ENCODE measurements at regions not wholly inside any gene's neighbourhood (a gene's known extent, or its start where the extent isn't known, plus 50 kb on each side); places are given as distances from the start of the nearest gene placed in this dataset.

GRCh38 chr12:4178424-4179170 lies 95.0 kb upstream of the CCND2 start:
- TF ChIP-seq EZH2 (IDR thresholded peaks at IDR 0.05; ENCODE audit: borderline replicate concordance, insufficient read depth, low read depth, low read length, poor library complexity, severe bottlenecking) = no peak
- no peak for TF ChIP-seq CTCF (IDR thresholded peaks at IDR 0.05)
- no peak overlapping the region for H3K4me3 Mint-ChIP-seq
- ChIA-PET POLR2A (no interaction called here), CTCF (interaction anchor here (1.5 kb wide), 1 partner anchor 13 kb away, joined by 3 read pairs; no protein-coding TSS in a partner anchor)
- H3K36me3 ChIP-seq (replicated peaks in 1 of 2; ENCODE audit: control extremely low read depth in 1 of 2, control insufficient read depth in 1 of 2, extremely low read depth in 1 of 2, insufficient read depth in 2 of 2, low read length in 1 of 2) = no peaks in the 10 kb centered on the region
- H3K27ac ChIP-seq (ENCODE audit: low read length in 2 of 2) = no peak overlapping the region
- H3K9me3 ChIP-seq (ENCODE audit: control extremely low read depth in 1 of 3, control insufficient read depth in 2 of 3, insufficient read depth in 1 of 3, low read length in 2 of 3) = peaks cover 0 to 6% (median 0%) of the 10 kb centered on the region in 3 donors
- H2AFZ ChIP-seq (ENCODE audit: insufficient read depth, low read depth, low read length, poor library complexity, severe bottlenecking) = no peak overlapping the region
- H3K4me1 ChIP-seq (ENCODE audit: control insufficient read depth in 2 of 2, insufficient read depth in 2 of 2, low read length in 2 of 2) = no peaks in the 10 kb centered on the region
- H3K9ac ChIP-seq (ENCODE audit: low read length) = no peak overlapping the region
- H3K27ac Mint-ChIP-seq = no peak overlapping the region
- no peaks in the 10 kb centered on the region for H4K20me1 ChIP-seq (ENCODE audit: control insufficient read depth, insufficient read depth, low read length, poor library complexity, severe bottlenecking)
- intact Hi-C loops (cut with micrococcal nuclease) = no loop called here
- H3K4me3 ChIP-seq (ENCODE audit: control extremely low read depth in 1 of 5, extremely low read depth in 1 of 5, insufficient read depth in 1 of 5, low read depth in 2 of 5, low read length in 4 of 5) = no peak overlapping the region
- peaks cover 3% of the 10 kb centered on the region for H3K9me3 Mint-ChIP-seq (ENCODE audit: insufficient read depth)
- WGBS (ENCODE audit: insufficient coverage) = no CpG with 5 or more reads among the region's 4 CpGs
- H3K27me3 Mint-ChIP-seq = no peaks in the 10 kb centered on the region
- no peaks in the 10 kb centered on the region for H3K27me3 ChIP-seq (replicated peaks in 1 of 4; ENCODE audit: control extremely low read depth in 1 of 4, control insufficient read depth in 3 of 4, insufficient read depth in 4 of 4, low read length in 3 of 4)
- no peak for ATAC-seq (ENCODE audit: low read depth)
- H3K4me2 ChIP-seq (replicated peaks; ENCODE audit: low read depth, low read length, poor library complexity, severe bottlenecking) = no peak overlapping the region
- DNase-seq = no peak
- peaks cover 3% of the 10 kb centered on the region for H3K4me1 Mint-ChIP-seq
- H3K79me2 ChIP-seq (ENCODE audit: control insufficient read depth, insufficient read depth, low read length) = no peaks in the 10 kb centered on the region

GRCh38 chr12:4177262-4177661 lies 96.3 kb upstream of the CCND2 start:
- intact Hi-C loops (cut with micrococcal nuclease) = no loop called here
- H3K4me3 Mint-ChIP-seq = no peak overlapping the region
- DNase-seq = no peak
- Histone ChIP-seq H3K27me3 (replicated peaks in 1 of 4; ENCODE audit: control extremely low read depth in 1 of 4, control insufficient read depth in 3 of 4, insufficient read depth in 4 of 4, low read length in 3 of 4) (no peaks in the 10 kb centered on the region), H3K27ac (ENCODE audit: low read length in 2 of 2) (no peak overlapping the region), H2AFZ (ENCODE audit: insufficient read depth, low read depth, low read length, poor library complexity, severe bottlenecking) (no peak overlapping the region), H3K4me1 (ENCODE audit: control insufficient read depth in 2 of 2, insufficient read depth in 2 of 2, low read length in 2 of 2) (no peaks in the 10 kb centered on the region), H3K9me3 (ENCODE audit: control extremely low read depth in 1 of 3, control insufficient read depth in 2 of 3, insufficient read depth in 1 of 3, low read length in 2 of 3) (no peaks in the 10 kb centered on the region), H3K79me2 (ENCODE audit: control insufficient read depth, insufficient read depth, low read length) (no peaks in the 10 kb centered on the region), H3K9ac (ENCODE audit: low read length) (no peak overlapping the region), H4K20me1 (ENCODE audit: control insufficient read depth, insufficient read depth, low read length, poor library complexity, severe bottlenecking) (no peaks in the 10 kb centered on the region), H3K4me2 (replicated peaks; ENCODE audit: low read depth, low read length, poor library complexity, severe bottlenecking) (no peak overlapping the region), H3K36me3 (replicated peaks in 1 of 2; ENCODE audit: control extremely low read depth in 1 of 2, control insufficient read depth in 1 of 2, extremely low read depth in 1 of 2, insufficient read depth in 2 of 2, low read length in 1 of 2) (no peaks in the 10 kb centered on the region), H3K4me3 (ENCODE audit: control extremely low read depth in 1 of 5, extremely low read depth in 1 of 5, insufficient read depth in 1 of 5, low read depth in 2 of 5, low read length in 4 of 5) (no peak overlapping the region)
- ChIA-PET CTCF (interaction anchor here (0.9 to 1.5 kb wide), 2 partner anchors 15 to 178 kb away, joined by 3 read pairs; no protein-coding TSS in a partner anchor), POLR2A (no interaction called here)
- H3K27me3 Mint-ChIP-seq = no peaks in the 10 kb centered on the region
- TF ChIP-seq EZH2 (IDR thresholded peaks at IDR 0.05; ENCODE audit: borderline replicate concordance, insufficient read depth, low read depth, low read length, poor library complexity, severe bottlenecking) (no peak), CTCF (IDR thresholded peaks at IDR 0.05) (no peak)
- H3K9me3 Mint-ChIP-seq (ENCODE audit: insufficient read depth) = peaks cover 2% of the 10 kb centered on the region
- H3K4me1 Mint-ChIP-seq = peaks cover 3% of the 10 kb centered on the region
- no peak for ATAC-seq (ENCODE audit: low read depth)
- H3K27ac Mint-ChIP-seq = no peak overlapping the region
- WGBS (ENCODE audit: insufficient coverage) = 100% methylated on average over 1 of the region's 2 CpGs
